ENCODE measurements at regions not wholly inside any gene's neighbourhood (a gene's known extent, or its start where the extent isn't known, plus 50 kb on each side); places are given as distances from the start of the nearest gene placed in this dataset.

- TF ChIP-seq CTCF (IDR thresholded peaks at IDR 0.05; ENCODE audit: insufficient read depth, low read depth, low read length), result no peak
- no peak overlapping the region for H3K4me3 ChIP-seq (ENCODE audit: low read depth, low read length)
- DNase-seq (ENCODE audit: low read depth), result no peak
Measured at GRCh38 chr19:30309176-30309575, 63.0 kb upstream of the ZNF536 start.

- no peak for TF ChIP-seq CTCF (IDR thresholded peaks at IDR 0.05; ENCODE audit: insufficient read depth, low read depth, low read length)
- DNase-seq (ENCODE audit: low read depth), result no peak
- no peak overlapping the region for H3K4me3 ChIP-seq (ENCODE audit: low read depth, low read length)
Measured at GRCh38 chr19:30309905-30310601, 62.1 kb upstream of the ZNF536 start.

- H3K4me3 ChIP-seq (ENCODE audit: low read depth, low read length), result no peak overlapping the region
- TF ChIP-seq CTCF (IDR thresholded peaks at IDR 0.05; ENCODE audit: insufficient read depth, low read depth, low read length), result no peak
- DNase-seq (ENCODE audit: low read depth), result no peak
Measured at GRCh38 chr19:30310602-30311263, 61.5 kb upstream of the ZNF536 start.

GRCh38 chr19:30311911-30312310, 60.3 kb upstream of the ZNF536 start:
- DNase-seq (ENCODE audit: low read depth), result no peak
- no peak for TF ChIP-seq CTCF (IDR thresholded peaks at IDR 0.05; ENCODE audit: insufficient read depth, low read depth, low read length)
- H3K4me3 ChIP-seq (ENCODE audit: low read depth, low read length), result no peak overlapping the region

GRCh38 chr19:30312582-30313352, 59.4 kb upstream of the ZNF536 start:
- no peak for DNase-seq (ENCODE audit: low read depth)
- no peak for TF ChIP-seq CTCF (IDR thresholded peaks at IDR 0.05; ENCODE audit: insufficient read depth, low read depth, low read length)
- H3K4me3 ChIP-seq (ENCODE audit: low read depth, low read length), result no peak overlapping the region

- no peak for DNase-seq (ENCODE audit: low read depth)
- no peak for TF ChIP-seq CTCF (IDR thresholded peaks at IDR 0.05; ENCODE audit: insufficient read depth, low read depth, low read length)
- H3K4me3 ChIP-seq (ENCODE audit: low read depth, low read length), result no peak overlapping the region
Measured at GRCh38 chr19:30313353-30313750, 58.8 kb upstream of the ZNF536 start.
